Fibroblast of gingiva (primary cell): ENCODE measurements at regions not wholly inside any gene's neighbourhood (a gene's known extent, or its start where the extent isn't known, plus 50 kb on each side); places are given as distances from the start of the nearest gene placed in this dataset.

Experiments
- DNase-seq: peaks from one replicate; pipeline ENCODE4 v3.0.0-alpha.2; 2011; ENCODE audit warnings: low read depth

DNA sequence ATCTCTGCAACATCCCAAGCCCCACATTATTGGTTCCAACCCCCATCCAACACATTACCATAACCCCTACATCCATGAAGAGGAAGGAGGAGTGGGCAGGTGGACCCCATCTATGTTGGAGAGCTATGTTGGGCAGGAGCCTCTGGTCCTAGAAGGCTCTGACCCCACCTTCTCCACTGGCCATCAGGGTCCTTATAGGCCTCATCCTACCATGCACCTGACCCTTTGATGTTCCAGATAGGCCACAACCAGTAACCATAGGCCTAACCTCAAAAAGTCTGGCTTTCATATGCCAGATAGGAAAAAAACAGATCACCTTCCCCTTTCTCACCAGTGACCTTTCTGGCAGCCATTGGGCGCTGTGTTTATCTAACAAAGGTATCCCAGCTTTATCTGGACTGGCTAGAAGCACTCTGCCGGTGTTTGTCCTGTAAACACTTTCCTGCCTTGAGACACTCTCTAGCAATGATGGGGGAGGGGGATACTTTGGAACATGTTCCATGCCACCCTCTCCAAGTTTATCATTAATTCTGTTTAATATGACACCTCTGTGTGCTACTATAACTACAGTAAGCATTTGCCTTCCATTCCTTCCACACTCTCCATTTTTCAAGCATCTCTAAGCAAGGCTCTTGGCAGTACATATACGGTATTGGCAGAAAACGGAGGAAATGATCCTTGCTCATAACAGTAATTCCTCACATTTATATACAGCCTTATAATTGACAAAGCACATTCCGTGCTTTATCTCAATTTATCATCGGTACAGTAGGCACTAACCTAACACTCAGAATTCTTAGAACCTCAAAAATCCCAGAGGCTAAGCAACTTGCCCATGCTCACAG, 377.1 kb downstream of the VPS13C start:
- no peak for DNase-seq

GRCh38 chr15:61681676-61682075, 378.6 kb downstream of the VPS13C start:
- DNase-seq: no peak

DNA sequence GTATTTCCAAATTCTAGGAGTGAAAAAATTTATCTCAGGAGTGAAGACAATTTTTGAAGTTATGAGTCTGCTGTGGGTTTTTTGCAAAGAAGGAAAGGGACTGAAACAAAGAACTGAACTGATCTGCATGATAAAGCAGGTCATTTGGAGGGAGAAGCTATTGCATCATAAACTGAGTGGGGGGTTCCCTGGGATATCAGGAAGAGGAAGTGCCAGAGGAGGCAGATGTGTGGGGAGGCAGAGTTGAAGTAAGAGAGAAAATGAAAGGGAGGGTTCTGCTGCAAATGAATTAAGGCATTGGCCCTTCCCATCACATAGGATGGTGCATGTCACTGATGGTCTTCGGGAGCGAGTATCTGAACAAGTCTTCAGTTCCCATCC, 379.2 kb downstream of the VPS13C start:
- no peak for DNase-seq

GRCh38 chr15:61680260-61681037, 379.8 kb downstream of the VPS13C start:
- no peak for DNase-seq

DNA sequence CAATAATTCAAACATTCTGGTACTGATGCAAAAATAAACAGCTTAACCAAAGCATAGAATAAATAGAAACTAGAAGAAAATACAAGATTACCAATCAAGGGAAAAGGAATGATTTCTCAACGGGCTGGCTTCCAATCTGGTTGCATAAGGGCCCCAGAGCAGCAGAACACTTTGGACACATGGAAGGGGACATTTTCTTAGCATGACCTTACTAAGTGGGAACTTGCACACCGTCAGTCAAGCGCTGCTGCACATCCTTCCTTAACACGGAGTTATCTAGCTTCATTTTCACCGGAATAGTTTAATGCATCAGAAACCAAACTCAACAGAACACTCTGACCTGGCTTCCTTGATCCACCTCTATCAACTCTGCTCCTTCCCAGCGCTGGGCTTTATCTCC, 388.5 kb downstream of the VPS13C start:
- peak; percentile 63 for DNase-seq

- DNase-seq: no peak
These were observed 391.8 kb downstream of the VPS13C start for GRCh38 chr15:61668444-61668843.

- no peak for DNase-seq
These were observed 398.5 kb downstream of the VPS13C start for GRCh38 chr15:61661791-61662190.

- peak; percentile 97 for DNase-seq
These were observed 399.7 kb downstream of the VPS13C start for GRCh38 chr15:61660579-61660978.

DNA sequence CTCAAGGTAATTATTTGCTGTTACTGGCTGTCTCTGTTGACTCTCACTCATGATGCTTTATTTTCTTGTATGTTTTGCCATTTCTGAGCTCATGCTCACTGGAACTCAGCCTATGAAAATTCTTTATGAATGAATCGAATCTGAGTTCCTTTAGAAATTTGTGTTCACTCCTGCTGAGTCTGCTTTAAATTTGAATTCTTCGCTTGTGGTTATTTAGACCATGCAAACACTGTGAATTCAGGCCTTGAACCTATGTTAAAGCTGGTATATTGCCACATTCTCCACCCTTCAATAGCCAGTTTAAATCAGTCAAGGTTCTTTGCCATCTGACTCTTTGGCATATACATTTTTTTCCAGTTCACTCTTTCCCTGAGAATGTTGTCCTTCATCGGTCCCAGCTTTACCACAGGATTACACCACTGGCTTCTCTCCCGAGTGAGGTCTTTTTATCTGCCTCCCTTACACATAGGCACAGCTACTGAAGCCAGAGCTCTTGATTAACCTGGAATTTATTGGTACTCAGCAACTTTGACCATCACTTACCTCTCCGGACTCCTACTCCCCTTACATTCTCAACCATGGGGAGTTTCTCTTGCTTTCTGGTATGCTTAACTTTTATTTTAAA, 400.6 kb downstream of the VPS13C start:
- peak; percentile 94 for DNase-seq

GRCh38 chr15:61657461-61657860, 402.8 kb downstream of the VPS13C start:
- DNase-seq: no peak

DNA sequence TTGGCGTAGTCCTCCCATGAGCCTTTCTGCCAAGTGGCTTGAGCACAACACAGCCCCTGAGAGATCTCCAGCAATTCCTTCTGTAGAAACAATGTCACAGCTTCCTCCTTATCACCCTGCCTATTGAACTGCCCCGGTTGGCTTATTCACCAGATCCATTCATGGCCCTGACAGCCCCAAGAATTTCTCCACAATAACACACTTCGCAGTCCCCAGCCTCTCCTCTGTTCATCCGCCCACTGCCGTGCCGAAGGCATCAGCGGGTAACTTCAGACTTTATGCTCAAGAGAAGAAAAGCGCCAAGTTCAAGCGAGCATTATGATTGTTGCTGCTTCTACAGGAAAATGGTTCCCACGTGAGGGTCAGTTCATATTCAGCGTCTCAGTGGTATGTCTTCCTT, 403.9 kb downstream of the VPS13C start:
- no peak for DNase-seq

- DNase-seq: peak; percentile 88
These were observed 404.4 kb downstream of the VPS13C start for GRCh38 chr15:61655881-61656280.

GRCh38 chr15:61654918-61655317, 405.3 kb downstream of the VPS13C start:
- DNase-seq: peak; percentile 44

GRCh38 chr15:61654002-61654740, 406.1 kb downstream of the VPS13C start:
- DNase-seq: no peak

DNA sequence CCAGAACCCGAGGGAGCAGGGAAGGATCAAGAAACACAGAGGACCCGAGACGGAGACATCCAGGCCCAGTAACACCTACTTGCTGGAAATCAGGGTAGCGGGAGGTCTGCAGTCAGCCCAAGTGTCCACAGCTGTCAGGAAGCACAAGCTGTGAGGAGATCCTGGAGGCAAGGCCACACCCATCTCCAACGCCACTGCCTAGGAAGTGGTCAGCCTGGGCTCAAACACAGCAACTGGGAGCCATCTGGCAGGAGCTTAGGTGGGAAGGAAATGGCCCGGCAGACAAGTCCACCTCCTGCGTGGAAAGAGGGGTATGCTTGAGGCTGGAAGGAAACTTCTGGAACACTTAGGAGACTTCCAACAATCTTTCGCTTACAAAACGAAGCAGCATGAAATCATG, 407.1 kb downstream of the VPS13C start:
- no peak for DNase-seq

DNA sequence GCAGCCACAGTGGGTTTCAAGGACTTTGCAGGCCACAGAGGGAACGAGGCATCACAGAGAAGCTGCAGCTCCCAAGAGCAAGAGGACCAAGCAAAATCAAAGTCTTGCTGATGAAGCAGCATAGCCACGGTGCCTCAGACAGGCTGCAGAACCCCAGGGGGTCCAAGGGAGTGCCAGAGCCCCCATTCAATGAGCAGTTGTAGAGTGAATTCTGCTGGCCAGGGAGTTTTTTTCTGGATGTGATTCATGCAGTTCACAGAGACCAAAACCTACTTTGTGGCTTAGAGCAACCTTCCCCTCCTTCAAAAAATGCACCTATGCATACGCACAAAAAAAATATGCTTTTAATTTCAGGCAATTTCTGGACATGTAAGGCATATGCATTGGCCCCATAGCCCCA, 409.0 kb downstream of the VPS13C start:
- DNase-seq: no peak

DNA sequence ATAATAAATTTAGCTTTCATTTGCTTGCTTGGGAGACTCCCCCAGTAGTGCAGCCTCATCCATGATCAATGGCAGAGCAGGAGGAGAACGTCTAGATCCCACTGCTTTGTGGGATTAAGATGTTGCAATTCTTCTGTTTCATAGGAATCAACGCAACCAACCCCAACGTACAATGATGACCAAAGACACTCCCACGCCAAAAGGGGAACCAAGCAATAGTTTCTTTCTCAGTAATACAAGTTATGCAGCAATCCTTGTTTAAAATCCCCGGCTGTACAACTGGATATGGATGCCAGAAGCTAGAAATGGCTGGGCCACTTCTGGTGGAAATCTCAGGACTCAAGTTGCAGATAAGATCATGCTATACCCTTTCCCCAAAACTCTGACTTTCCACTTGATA, 411.2 kb downstream of the VPS13C start:
- no peak for DNase-seq

GRCh38 chr15:61644550-61644949, 415.4 kb upstream of the RORA start:
- no peak for DNase-seq

DNA sequence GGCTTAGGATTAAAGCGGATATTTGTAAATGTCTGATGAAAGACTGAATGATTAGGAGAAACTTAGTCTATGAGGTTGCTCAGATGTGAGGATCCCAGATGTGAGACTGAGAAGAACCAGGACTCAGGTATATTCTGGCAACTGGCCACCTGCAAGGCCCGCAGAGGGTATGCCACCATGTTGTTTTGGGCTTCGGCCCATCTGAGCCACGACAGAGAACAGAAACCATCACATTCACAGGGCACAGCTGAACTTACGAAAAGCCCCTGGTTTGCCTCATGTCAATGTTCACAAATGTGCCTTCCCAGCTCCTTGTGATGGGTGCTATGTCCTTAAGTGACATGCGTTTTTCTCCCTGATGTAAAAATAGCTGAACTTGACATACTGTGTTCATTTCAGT, 412.5 kb upstream of the RORA start:
- DNase-seq: no peak

GRCh38 chr15:61640756-61641155, 411.7 kb upstream of the RORA start:
- DNase-seq: no peak

DNA sequence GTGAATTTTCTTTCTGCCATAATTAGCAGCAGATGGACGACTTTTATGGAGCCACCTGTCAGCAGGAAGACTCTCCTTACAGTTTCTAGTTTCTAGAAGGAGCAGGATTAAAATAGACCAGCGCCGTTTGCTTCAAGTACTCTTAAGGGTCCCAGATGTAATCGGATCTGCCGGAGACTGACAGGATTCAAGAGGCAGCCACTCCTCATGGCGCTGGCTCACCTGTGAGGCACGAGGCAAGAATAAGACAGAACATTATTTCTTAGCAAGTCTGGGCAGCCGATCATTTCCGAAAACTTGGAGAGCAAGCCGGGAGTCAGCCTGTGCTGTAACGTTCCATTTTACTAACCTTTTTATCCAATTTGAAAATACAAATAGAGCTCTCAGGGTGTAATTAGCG, 410.4 kb upstream of the RORA start:
- no peak for DNase-seq

DNA sequence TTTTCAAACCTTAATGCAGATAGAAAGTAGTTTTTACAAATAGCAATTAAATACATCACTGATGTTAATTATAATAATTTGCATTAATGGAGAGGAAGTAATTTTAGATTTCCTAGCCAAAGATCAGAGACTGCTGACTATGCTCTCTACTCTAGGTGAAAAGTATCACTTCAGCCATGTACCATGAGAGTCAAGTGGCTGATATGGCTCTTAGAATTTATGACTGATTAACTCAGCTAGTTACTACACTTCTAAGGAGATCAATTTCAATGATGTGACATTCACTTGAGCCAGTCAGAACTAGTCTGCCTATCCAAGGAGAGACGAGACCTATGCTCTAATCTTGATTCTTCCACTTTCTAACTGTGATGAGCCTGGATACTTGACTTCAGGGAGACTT, 405.7 kb upstream of the RORA start:
- DNase-seq: no peak
